PFSK-1 (cell line): ENCODE measurements at regions not wholly inside any gene's neighbourhood (a gene's known extent, or its start where the extent isn't known, plus 50 kb on each side); places are given as distances from the start of the nearest gene placed in this dataset.

Source experiments
- FOXP2 ChIP-seq: optimal IDR thresholded peaks from 2 replicates; pipeline ENCODE3; 2011; ENCODE audit warnings: borderline replicate concordance, control low read depth, inconsistent platforms; ENCODE audit not compliant: insufficient read depth; ENCODE audit errors: extremely low read length, extremely low read depth
- POLR2AphosphoS5 ChIP-seq: IDR thresholded peaks from 2 replicates; pipeline ENCODE4 v1.6.1; 2012; ENCODE audit warnings: low read depth, mild to moderate bottlenecking, control low read depth, low read length, moderate library complexity
- SIN3A ChIP-seq: IDR thresholded peaks from 2 replicates; pipeline ENCODE4 v1.6.1; 2012; ENCODE audit warnings: mild to moderate bottlenecking, low read length, moderate library complexity, borderline replicate concordance; ENCODE audit not compliant: insufficient read depth
- TAF1 ChIP-seq: IDR thresholded peaks from 2 replicates; pipeline ENCODE4 v1.6.1; 2012; ENCODE audit warnings: low read length, control low read depth, borderline replicate concordance; ENCODE audit not compliant: insufficient read depth
- TF ChIP-seq, protein P1 (sequence below), 2 experiments: IDR thresholded peaks; 2 replicates each; pipeline versions ENCODE4 v1.6.1 to v1.8.0; 2011 to 2012; ENCODE audit warnings: low read depth in 2 of 2, low read length in 2 of 2, control low read depth in 1 of 2, inconsistent platforms in 1 of 2, mild to moderate bottlenecking in 1 of 2, moderate library complexity in 1 of 2; ENCODE audit not compliant: insufficient read depth in 1 of 2

DNA sequence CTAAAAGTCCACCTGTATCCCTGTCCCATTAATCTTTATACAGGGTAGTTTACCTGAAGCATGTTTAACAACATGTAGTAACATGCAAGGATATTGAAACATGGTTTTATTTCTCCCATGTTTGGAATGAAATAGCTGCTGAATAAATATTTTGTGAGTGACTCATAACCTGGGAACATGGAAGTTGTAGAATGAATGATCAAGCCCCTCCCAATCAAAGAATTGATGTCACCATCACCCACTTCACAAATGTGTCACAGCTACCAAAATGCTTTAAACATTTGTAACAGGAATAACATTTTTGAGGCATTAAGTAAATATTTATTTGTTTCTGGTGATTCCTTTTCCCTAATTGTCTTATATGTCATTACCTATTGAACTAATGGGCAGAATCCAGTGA lies 58.9 kb upstream of the TNFAIP3 start:
- TF ChIP-seq TAF1 (no peak), POLR2AphosphoS5 (no peak)

DNA sequence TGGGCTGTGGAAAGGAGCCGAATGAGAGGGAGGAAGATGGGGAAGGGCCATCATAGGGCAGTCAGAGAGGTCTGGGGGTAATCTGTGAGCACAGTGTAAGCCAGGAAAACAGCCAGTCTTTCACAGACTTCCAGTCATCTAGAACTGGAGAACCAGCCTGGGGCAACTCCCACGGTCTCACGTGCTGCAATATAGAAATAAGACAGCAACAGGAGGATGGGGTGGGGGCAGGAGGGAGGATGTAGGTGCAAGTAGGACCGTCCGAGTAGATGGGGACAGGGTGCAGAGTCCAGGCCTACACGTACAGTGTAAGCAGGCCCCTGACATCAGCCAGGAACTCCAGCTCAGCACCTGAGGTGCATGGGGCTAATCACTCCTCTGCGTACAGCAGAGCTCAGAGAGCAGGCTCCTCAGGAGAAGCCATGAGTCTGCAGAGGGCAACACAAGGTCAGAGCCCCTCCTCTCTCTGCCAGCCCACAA lies 58.2 kb upstream of the TNFAIP3 start:
- TF ChIP-seq, protein P1, sequence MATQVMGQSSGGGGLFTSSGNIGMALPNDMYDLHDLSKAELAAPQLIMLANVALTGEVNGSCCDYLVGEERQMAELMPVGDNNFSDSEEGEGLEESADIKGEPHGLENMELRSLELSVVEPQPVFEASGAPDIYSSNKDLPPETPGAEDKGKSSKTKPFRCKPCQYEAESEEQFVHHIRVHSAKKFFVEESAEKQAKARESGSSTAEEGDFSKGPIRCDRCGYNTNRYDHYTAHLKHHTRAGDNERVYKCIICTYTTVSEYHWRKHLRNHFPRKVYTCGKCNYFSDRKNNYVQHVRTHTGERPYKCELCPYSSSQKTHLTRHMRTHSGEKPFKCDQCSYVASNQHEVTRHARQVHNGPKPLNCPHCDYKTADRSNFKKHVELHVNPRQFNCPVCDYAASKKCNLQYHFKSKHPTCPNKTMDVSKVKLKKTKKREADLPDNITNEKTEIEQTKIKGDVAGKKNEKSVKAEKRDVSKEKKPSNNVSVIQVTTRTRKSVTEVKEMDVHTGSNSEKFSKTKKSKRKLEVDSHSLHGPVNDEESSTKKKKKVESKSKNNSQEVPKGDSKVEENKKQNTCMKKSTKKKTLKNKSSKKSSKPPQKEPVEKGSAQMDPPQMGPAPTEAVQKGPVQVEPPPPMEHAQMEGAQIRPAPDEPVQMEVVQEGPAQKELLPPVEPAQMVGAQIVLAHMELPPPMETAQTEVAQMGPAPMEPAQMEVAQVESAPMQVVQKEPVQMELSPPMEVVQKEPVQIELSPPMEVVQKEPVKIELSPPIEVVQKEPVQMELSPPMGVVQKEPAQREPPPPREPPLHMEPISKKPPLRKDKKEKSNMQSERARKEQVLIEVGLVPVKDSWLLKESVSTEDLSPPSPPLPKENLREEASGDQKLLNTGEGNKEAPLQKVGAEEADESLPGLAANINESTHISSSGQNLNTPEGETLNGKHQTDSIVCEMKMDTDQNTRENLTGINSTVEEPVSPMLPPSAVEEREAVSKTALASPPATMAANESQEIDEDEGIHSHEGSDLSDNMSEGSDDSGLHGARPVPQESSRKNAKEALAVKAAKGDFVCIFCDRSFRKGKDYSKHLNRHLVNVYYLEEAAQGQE (IDR thresholded peaks at IDR 0.05; ENCODE audit: insufficient read depth in 1 of 2, low read depth in 2 of 2, low read length in 2 of 2): no peak
- no peak for TF ChIP-seq FOXP2
- no peak for TF ChIP-seq POLR2AphosphoS5
- TF ChIP-seq SIN3A: no peak
- TF ChIP-seq TAF1: no peak

DNA sequence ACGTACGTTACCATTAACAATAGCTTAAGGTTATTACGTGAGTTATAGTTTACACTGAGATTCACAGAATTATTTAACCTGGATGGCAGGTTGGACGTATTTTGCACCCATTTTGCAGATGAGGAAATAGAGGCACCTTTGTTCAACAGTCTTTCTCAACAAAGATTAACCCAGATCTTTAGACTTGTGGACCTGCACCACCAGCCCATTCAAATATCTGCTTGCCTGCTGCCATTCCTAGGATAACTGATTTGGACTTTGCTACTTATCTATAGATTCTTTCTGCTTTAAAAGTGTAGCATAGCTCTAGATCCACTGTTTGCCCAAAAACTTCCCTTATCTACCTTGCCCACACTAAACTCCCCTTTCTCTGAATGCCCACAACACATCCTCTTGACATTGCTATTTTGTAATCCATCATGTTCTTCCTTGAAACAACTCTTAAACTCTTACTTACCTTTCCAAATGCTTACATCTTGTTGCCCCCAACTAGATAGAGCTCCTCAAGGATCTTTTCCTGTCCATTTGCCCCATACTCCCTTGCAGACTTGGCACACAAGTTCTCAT lies 56.4 kb upstream of the TNFAIP3 start:
- TF ChIP-seq POLR2AphosphoS5 (no peak), SIN3A (no peak)

- TF ChIP-seq FOXP2 (no peak), POLR2AphosphoS5 (no peak), SIN3A (no peak), TAF1 (no peak)
- TF ChIP-seq, protein P1 (IDR thresholded peaks at IDR 0.05; ENCODE audit: insufficient read depth in 1 of 2, low read depth in 2 of 2, low read length in 2 of 2): no peak
Observed at GRCh38 chr6:137811121-137811915, 55.7 kb upstream of the TNFAIP3 start.

DNA sequence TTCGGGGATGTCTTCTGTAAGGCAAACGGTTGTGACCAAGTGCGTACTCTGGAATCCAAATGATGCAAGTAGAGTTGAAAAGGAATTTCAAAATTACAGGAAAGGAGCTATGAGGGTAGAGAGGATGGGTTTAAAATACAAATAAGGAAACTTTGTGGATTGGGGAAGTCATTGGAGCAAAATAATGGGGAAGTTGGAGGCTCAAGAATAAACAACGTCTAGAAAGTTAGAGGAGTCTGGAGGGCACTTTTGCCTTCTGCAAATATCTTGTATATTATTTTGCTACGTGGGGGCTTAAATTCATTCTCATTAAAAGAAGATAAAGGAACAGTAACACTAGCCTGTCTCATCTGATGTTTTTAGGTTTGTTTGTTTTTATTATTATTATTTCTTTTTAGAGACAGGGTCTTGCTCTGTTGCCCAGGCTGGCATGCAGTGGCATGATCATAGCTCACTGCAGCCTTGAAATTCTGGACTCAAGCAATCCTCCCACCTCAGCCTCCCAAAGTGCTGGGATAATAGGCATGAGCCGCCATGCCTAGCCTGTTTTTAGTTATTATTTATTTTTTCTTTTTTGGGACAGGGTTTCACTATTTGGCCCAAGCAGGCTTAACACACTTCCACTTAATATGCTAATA lies 55.0 kb upstream of the TNFAIP3 start:
- TF ChIP-seq, protein P1 (IDR thresholded peaks at IDR 0.05; ENCODE audit: insufficient read depth in 1 of 2, low read depth in 2 of 2, low read length in 2 of 2): no peak
- TF ChIP-seq FOXP2 (no peak), SIN3A (no peak), POLR2AphosphoS5 (no peak), TAF1 (no peak)

DNA sequence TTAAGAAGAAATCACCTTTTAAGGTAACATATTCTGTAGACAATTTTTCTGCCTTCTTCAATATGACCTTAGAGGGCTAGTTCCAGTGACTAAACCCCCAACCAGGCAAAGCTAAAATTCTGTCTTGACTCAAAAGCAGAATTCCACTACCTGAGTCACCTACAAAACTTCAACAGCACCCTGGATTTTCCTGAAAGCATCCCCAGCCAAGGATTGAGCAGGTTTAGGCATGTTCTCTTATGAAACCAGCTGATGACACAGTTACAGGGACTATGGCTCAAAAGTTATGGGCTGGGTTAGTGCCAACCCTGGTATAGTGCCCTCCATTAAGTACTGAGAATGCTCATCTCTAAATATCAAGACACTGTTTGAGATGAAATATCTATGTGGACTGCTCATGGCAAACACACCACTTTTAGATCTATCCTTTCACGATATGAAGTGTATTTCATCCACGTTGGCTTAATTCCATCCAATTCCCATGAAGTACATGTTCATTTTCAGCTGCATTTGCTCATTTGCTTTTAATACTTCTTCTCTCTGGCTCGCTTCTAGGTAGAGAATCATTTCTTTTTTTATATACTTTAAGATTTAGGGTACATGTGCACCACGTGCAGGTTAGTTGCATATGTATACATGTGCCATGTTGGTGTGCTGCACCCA lies 53.6 kb upstream of the TNFAIP3 start:
- TF ChIP-seq SIN3A (no peak), TAF1 (no peak), FOXP2 (no peak), POLR2AphosphoS5 (no peak)
- TF ChIP-seq, protein P1 (IDR thresholded peaks at IDR 0.05; ENCODE audit: insufficient read depth in 1 of 2, low read depth in 2 of 2, low read length in 2 of 2): no peak
